Astrocyte of the spinal cord (primary cell): ENCODE measurements at regions not wholly inside any gene's neighbourhood (a gene's known extent, or its start where the extent isn't known, plus 50 kb on each side); places are given as distances from the start of the nearest gene placed in this dataset.
A peak's percentile ranks its signal among the peaks of the same experiment; 100 is the strongest.

Source experiments
- DNase-seq: peaks from one replicate; pipeline ENCODE4 v3.0.0; 2011; ENCODE audit warnings: low read depth, low spot score
- H3K4me3 ChIP-seq: 2 replicates; pipeline ENCODE4 v1.5.1; 2011; ENCODE audit warnings: low read depth, mild to moderate bottlenecking, low read length, moderate library complexity
- in situ Hi-C: cut with HindIII; loops from 2 replicates; pipeline ENCODE4 v1.10.0; 2017; ENCODE audit warnings: low sequenced_read_pairs
- TF ChIP-seq, protein P1 (sequence below): IDR thresholded peaks from 2 replicates; pipeline ENCODE4 v1.5.1; 2012; ENCODE audit warnings: low read depth, mild to moderate bottlenecking, low read length, inconsistent platforms

DNA sequence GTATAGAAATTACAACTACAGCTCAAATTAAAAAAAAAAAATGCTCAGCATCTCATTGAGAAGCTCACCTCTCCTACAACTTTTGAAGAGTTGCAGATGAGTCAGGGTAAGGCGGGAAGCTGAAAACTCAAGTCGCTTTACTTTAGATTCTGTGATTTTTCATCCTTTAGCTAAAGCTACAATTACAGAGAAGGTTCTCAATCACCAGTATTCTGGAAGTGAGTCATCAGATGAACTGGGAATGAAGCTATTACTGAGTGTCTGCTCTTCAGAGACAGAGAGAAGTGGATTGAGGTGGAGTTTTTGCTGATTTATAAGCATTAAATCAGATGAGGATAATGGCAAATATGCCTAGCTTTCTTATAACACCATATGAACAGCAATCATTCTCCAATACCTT, 91.9 kb downstream of the TFAP2A start:
- TF ChIP-seq, protein P1, sequence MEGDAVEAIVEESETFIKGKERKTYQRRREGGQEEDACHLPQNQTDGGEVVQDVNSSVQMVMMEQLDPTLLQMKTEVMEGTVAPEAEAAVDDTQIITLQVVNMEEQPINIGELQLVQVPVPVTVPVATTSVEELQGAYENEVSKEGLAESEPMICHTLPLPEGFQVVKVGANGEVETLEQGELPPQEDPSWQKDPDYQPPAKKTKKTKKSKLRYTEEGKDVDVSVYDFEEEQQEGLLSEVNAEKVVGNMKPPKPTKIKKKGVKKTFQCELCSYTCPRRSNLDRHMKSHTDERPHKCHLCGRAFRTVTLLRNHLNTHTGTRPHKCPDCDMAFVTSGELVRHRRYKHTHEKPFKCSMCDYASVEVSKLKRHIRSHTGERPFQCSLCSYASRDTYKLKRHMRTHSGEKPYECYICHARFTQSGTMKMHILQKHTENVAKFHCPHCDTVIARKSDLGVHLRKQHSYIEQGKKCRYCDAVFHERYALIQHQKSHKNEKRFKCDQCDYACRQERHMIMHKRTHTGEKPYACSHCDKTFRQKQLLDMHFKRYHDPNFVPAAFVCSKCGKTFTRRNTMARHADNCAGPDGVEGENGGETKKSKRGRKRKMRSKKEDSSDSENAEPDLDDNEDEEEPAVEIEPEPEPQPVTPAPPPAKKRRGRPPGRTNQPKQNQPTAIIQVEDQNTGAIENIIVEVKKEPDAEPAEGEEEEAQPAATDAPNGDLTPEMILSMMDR = no peak
- DNase-seq = no peak
- in situ Hi-C loops = no loop called here
- no peak overlapping the region for H3K4me3 ChIP-seq

DNA sequence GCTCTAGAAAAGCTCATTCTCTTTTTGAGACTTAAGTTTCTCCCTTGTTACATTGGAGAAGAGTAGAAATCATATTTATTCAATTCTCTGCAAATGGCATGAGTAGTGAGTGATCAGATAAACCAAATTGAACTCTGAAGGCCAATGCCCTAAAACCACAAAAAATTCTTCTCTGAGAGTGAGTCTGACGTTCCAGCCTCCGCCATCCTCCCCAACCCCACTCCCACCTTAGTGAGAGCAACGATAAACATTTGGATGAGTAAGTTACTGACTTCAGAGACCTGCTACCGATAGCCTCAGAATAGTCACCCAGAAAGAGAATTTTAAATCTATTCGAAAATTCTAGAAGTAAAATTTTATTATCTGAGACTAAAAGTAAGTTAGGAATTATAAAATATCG, 94.6 kb downstream of the TFAP2A start:
- in situ Hi-C loops = no loop called here
- DNase-seq = no peak
- TF ChIP-seq, protein P1 = no peak
- no peak overlapping the region for H3K4me3 ChIP-seq

DNA sequence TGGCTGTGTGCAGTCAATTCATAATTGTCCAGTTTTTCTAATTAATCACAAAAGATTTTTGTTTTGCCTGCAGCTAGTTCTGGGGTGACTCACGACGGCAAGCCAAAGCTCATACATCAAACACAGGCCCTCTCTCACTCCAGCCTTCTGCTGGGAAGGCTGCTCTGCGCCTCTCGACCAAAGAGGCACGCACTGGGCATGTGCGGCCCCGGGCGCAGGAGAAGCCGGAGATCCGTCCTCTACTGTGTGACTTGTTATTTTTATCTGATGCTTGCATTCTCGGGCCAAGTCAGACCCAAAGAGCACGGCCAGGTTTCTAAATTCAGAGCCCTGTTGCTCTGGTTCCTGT, 98.5 kb downstream of the TFAP2A start:
- DNase-seq = peak; percentile 42
- TF ChIP-seq, protein P1 = no peak
- no peak overlapping the region for H3K4me3 ChIP-seq
- in situ Hi-C loops = no loop called here

DNA sequence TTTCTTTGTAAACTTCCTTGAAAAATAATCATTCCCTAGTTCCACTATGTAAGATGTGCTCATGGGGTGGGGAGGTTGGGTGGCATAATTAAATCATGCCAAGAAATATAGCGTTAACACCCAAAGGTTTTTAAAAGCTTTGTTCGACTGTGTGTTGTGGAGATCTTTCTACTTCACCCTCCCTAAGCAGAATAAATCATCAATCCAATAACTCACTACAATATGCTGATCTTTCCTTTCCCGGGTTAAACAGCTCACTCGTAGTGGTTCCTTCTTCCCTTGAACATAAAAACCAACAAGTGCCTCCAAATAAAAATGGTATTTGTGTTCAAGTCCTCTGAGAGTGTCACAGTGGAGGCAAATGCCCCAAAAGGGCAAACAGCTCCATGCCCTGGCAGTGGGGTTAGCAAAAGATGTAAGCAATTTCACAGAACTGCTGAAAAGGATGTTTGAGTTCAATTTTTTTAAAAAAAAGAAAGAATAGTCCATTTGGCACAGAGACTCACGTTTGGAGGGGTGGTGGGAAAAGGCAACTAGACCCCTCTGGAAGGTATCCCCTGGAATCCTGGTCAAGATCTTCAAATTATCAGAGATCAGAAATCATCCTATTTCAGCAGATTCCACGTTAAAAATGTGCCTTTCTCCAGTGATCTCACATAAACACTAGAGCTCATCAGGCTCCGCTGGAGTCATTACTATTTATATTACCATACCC, 99.1 kb downstream of the TFAP2A start:
- no peak for DNase-seq
- TF ChIP-seq, protein P1 = no peak
- in situ Hi-C loops = no loop called here
- no peak overlapping the region for H3K4me3 ChIP-seq

DNA sequence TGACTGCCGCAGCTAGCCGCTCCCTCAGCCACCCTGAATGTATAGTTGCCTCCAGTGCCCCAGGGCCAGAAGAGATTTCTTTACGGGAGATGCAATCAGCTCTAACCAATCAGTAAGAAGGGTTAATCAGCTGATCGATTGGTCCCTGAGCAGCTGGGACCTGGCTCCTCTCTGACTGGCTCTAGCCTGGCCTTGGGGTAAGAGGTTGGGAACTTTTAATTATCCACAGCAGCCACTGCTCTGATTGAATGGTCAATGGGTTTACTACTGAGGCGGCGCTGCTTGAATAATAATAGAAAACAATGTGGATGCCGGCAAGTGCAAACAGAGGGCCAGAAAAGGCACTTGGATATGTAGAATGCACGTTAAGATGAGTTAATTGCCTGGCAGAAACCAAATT, 99.8 kb downstream of the TFAP2A start:
- H3K4me3 ChIP-seq = no peak overlapping the region
- TF ChIP-seq, protein P1 = no peak
- in situ Hi-C loops = no loop called here
- DNase-seq = no peak

DNA sequence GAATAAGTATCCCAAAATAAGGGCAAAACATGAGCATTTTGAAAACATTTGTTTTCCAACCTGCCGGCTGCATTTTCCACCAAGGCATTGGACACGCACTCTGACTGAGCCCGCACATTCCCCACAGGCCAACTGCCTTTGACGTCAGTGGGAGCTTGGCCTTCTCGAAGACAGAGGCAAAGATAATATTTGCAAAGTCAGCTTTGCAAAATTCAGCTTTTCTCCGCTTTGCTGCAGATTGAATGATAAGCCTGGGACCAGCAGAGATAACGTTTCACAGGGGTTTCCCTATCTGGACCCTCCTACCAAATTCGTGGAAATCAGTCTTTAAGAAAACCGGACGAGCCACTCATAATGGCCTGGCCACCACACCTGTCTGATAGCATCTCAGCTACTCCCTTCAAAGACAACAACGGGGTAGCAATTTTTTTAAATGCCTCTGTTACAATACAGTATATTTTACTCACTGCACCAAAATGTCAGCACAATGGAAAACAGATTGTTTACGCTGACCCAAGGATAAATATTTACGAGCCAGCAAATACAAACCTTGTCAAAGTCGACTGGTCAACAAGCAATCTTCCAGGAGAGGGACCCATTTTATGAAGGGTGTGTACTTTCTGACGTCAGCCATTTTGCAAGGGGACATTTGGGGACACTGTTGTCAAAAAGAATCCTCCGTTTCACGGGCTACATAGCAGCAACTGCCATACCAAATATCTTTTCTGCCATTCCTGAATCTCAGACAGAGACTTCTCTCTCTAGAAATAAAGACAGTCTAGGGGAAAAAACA, 100.5 kb downstream of the TFAP2A start:
- no peak for DNase-seq
- in situ Hi-C loops = no loop called here
- H3K4me3 ChIP-seq = no peak overlapping the region
- TF ChIP-seq, protein P1 = no peak
